Bone marrow (tissue), 2 donors: ENCODE measurements at regions not wholly inside any gene's neighbourhood (a gene's known extent, or its start where the extent isn't known, plus 50 kb on each side); places are given as distances from the start of the nearest gene placed in this dataset.

ENCODE experiments used
- DNase-seq, 2 donors: peaks; one replicate each; lab custom pipeline; 2025; lab: John Stamatoyannopoulos, UW

DNA sequence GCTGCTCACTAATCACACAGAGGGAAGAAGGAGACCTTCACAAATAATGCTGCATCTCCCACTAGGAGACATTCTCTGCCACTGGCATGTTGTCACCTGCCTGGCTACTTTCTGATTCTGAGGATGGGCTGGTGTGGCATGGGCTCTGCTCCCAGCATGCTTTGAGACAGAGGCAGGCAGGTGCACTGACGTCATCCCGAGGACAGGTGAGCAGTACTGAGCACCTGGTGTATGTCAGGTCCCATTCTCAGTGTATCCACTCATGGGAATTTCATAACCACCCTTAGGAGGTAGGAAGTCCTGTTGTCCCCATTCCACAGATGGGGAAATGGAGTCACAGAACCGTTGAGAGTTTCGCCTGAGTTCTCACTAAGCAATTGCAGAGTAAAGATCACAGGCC, 597.9 kb downstream of the VRK1 start:
- DNase-seq: no peak

- no peak for DNase-seq
Measured at GRCh38 chr14:97401714-97402113, 604.5 kb downstream of the VRK1 start.

DNA sequence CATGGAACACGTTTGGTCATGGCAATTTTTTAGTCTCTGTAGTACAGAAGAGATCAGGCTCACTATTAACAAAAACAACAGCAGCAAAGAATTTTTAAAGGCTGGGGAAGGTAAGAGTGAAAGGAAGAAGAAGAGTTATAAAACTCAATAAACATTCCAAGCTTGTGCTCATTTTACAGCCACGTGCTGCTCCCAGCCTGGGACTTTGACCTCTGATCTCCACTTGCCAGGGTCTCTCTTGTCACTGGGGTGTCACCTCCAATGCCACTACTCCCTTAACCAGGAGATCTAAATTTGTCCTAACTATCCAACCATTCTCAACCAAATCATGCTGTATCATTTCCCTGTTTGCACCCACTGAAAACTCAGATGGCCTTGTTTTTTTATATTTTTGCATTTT, 605.1 kb downstream of the VRK1 start:
- no peak for DNase-seq

- DNase-seq: no peak
Measured at GRCh38 chr14:97407701-97408407, 610.7 kb downstream of the VRK1 start.

DNA sequence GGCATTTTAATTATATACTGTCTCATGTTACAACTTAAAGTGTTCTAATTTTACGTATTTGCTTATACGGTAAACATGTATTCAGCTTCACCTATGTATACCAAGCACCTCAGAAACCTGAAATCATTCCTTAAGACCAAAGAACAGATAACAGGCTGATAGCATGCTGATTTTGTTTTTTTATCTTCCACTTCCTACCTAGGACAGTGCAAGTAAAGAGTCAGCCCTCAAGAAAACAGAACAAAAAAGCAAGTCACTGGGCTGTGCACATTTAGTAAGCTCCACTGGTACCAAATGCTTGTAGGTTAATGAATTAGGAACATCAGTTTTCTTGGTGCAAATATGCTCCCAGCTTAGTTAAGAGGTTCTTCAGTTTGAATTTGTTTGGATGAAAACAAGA, 611.3 kb downstream of the VRK1 start:
- DNase-seq: no peak

GRCh38 chr14:97408937-97409815, 612.0 kb downstream of the VRK1 start:
- no peak for DNase-seq

- no peak for DNase-seq
Measured at GRCh38 chr14:97410667-97411620, 613.8 kb downstream of the VRK1 start.

DNA sequence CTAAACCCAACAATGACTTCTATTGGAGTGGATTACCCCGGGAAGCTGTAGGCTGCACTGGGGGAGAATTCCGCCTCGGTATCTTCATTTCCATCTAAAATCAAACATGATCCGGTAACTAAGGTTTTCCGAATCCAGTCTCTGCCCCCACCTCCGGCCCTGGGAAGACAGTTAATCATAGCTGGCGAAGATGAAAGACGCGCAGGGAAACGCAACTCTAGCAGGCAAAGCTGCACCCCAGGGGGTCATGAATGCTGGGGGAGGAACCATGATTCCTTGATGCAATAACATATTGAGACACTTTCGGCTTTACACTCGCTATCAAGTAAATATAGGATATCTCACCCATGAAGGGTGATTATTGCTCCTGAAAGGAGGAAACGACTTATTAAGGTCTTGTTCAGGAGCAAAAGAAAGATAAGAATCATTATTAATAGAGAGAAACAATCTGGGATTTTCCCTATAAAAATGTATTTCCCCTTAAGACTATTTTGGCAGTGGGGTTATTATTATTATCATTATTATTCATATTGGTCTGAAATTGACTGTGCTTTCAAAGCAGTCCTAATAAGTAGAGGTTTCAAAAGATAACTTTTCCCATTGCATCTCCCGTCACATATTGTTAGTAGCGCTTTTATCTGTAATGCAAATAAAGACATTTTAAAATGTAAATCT, 614.9 kb downstream of the VRK1 start:
- DNase-seq: no peak

DNA sequence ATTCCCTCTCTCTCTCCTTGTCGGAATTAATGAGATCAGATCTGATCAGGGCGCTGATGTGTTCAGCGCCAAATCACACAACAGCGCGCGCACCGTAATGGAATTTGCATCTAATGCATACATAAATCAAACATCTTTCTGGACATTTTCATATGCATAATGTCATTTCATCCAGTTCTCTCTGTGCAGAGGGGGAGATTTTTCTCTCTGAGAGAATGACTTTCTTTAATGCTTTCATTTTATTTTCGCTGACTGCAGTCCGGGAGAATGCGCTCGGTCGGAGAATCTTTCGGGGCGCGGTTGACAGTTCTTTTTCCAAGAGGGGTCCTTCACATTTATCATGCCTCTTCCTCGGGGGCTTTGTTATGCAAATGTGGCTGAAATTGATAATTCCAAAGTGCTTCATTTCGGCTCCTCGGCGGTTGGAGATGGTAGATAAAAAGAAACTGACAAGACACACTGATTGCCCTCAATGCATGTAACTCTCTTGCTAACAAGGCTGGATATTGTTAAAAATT, 615.9 kb downstream of the VRK1 start:
- no peak for DNase-seq

- no peak for DNase-seq
Measured at GRCh38 chr14:97413966-97414717, 617.0 kb downstream of the VRK1 start.

DNA sequence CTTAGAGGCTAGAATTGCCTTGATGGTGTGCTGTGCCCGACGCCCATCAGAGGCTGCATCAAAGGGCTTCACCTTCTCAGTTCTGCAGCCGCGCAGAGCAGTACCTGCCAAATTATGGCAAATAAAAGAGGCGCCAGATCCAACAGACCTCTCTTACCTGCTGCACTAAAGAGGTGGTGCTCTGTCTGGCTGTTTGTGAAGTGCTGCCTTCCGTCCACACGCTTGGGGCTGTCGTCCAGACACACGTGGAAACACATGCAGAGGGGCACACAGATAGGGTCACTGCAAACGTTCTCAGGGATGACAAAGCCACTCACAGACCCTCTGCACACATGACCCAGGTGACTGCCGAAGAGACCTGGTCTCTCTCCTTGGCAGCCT, 617.5 kb downstream of the VRK1 start:
- no peak for DNase-seq

GRCh38 chr14:97415907-97416306, 618.7 kb downstream of the VRK1 start:
- no peak for DNase-seq

DNA sequence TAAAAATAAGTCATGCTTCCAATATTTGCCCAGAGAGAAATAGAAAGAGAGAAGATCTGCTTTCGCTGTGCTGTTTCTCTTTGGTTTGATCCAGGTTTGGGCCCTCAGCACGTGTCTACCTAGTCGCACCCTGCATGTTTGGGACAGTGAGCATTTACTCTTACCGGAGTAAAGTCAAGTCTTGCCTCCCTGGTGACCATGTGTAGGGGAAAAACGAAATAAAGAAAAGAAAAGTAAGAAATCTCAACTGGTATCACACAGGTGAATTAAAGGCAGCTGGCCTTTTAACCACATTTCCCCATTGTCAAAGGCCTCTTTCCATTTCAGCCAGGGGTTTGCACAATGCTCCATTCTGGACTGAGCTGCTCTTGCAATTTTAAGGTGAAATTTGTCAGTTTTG, 619.4 kb downstream of the VRK1 start:
- DNase-seq: no peak

DNA sequence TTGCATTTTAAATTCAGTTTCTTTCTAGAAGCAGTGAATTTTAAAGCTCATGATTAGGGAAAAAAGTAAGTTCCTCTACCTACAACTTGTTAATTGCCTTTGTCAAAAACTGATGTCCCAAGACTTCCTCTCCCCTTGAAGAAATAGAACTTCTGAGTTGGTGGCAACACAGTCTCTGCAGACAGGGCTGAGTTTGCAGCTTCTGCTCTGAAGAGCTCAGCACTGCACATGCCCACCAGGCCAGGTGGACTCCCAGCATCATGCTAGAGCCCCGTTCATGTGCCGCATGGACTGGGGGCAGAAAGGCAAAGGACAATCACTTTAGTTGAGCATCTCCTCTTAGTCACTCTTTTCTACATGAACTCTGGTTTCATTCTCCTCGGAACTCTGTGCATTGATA, 620.1 kb downstream of the VRK1 start:
- no peak for DNase-seq

DNA sequence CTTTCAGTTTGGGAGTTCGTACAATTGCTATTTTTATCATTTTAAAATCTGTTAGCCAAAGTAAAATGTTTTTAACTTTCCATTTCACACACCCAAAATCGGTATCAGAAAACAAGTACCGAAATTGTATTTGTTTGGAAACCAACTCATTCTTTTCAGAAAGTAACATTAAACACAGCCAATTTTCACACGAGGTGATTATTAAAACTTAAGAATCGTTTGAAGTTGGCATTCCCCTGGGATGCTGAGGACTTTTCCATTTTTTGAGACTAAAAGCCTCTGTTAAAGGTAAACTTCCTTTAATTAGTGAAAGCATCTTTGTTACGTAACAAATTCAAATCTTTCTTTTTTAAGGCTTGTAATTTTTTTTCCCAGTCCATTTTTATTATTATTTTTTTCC, 623.0 kb downstream of the VRK1 start:
- DNase-seq: no peak

DNA sequence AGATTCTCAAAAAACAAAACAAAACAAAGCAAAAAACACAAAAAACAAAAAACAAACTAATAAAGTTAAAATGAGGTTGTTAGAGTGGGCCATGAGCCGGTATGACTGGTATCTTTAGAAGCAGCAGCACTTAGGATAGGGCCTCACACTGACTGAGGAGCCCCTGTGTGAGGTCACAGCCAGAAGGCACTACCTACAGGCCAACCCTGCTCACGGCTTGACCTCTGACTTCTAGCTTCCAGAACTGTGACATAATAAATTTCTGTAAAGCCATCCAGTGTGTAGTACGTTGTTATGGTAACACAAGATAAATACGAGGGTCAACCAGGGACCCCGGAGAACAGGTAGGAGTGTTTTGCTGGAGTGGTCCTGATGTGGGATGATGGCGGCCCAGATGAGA, 629.6 kb downstream of the VRK1 start:
- DNase-seq: no peak

GRCh38 chr14:97428808-97429440, 631.7 kb downstream of the VRK1 start:
- DNase-seq: no peak

GRCh38 chr14:97432586-97432985, 635.4 kb downstream of the VRK1 start:
- DNase-seq: no peak

GRCh38 chr14:97441740-97442362, 644.7 kb downstream of the VRK1 start:
- DNase-seq: no peak

DNA sequence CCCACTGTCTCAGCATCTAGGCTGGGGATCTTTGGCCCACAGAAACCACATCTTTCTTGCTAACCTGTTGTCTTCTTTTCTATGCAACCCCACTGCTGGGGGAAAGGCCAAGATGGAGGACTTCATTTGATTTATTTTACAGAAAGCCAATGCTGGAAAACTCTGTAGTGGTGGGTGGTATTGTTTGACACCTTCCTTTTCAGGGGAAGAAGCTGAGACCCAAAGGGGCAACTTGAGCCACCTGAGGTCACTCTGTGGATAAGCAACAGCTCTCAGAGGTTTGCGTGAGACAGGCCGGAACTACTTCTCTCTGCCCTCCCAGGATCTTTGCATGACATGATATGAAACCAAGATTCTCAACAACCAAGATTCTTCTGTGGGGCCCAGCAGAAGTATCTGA, 645.2 kb downstream of the VRK1 start:
- no peak for DNase-seq
